ENCODE measurements at regions not wholly inside any gene's neighbourhood (a gene's known extent, or its start where the extent isn't known, plus 50 kb on each side); places are given as distances from the start of the nearest gene placed in this dataset.

DNA sequence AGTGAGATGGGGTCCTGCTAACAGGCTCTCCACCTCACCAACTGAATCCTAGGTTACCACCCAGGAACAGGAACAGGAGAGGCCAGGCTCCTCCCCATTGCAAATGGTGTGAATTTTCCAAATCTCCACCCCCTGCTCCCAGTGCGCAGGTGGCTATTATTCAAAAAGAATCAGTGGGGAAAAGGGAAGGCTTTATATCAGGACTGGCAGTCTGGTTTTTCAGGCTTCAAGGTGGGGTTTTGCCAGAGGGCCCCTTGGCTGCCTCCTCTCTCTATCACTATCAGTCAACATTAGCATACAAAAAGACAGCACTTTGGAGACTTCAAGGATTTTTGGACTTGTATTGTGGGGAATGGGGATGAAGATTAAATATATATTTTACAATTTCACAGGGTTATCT, 1817.6 kb upstream of the C9orf72 start:
- TF ChIP-seq, protein P1, sequence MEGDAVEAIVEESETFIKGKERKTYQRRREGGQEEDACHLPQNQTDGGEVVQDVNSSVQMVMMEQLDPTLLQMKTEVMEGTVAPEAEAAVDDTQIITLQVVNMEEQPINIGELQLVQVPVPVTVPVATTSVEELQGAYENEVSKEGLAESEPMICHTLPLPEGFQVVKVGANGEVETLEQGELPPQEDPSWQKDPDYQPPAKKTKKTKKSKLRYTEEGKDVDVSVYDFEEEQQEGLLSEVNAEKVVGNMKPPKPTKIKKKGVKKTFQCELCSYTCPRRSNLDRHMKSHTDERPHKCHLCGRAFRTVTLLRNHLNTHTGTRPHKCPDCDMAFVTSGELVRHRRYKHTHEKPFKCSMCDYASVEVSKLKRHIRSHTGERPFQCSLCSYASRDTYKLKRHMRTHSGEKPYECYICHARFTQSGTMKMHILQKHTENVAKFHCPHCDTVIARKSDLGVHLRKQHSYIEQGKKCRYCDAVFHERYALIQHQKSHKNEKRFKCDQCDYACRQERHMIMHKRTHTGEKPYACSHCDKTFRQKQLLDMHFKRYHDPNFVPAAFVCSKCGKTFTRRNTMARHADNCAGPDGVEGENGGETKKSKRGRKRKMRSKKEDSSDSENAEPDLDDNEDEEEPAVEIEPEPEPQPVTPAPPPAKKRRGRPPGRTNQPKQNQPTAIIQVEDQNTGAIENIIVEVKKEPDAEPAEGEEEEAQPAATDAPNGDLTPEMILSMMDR (IDR thresholded peaks at IDR 0.05), result no peak
- TF ChIP-seq POLR2AphosphoS5 (IDR thresholded peaks at IDR 0.05; ENCODE audit: low read depth, low read length), result no peak
- TF ChIP-seq, protein P2, sequence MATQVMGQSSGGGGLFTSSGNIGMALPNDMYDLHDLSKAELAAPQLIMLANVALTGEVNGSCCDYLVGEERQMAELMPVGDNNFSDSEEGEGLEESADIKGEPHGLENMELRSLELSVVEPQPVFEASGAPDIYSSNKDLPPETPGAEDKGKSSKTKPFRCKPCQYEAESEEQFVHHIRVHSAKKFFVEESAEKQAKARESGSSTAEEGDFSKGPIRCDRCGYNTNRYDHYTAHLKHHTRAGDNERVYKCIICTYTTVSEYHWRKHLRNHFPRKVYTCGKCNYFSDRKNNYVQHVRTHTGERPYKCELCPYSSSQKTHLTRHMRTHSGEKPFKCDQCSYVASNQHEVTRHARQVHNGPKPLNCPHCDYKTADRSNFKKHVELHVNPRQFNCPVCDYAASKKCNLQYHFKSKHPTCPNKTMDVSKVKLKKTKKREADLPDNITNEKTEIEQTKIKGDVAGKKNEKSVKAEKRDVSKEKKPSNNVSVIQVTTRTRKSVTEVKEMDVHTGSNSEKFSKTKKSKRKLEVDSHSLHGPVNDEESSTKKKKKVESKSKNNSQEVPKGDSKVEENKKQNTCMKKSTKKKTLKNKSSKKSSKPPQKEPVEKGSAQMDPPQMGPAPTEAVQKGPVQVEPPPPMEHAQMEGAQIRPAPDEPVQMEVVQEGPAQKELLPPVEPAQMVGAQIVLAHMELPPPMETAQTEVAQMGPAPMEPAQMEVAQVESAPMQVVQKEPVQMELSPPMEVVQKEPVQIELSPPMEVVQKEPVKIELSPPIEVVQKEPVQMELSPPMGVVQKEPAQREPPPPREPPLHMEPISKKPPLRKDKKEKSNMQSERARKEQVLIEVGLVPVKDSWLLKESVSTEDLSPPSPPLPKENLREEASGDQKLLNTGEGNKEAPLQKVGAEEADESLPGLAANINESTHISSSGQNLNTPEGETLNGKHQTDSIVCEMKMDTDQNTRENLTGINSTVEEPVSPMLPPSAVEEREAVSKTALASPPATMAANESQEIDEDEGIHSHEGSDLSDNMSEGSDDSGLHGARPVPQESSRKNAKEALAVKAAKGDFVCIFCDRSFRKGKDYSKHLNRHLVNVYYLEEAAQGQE (IDR thresholded peaks at IDR 0.05; ENCODE audit: insufficient read depth in 1 of 2, low read depth in 2 of 2, low read length in 1 of 2), result no peak
